Dedifferentiated amniotic fluid mesenchymal stem cell (primary cell): ENCODE measurements at regions not wholly inside any gene's neighbourhood (a gene's known extent, or its start where the extent isn't known, plus 50 kb on each side); places are given as distances from the start of the nearest gene placed in this dataset.

Experiments used
- DNase-seq: peaks from one replicate; pipeline ENCODE4 v3.0.0-alpha.2; 2016; ENCODE audit errors: extremely low spot score

- DNase-seq = no peak
Measured at GRCh38 chr12:124504273-124505000, 63.0 kb downstream of the NCOR2 start.

GRCh38 chr12:124503305-124503704 lies 64.1 kb downstream of the NCOR2 start:
- no peak for DNase-seq

GRCh38 chr12:124502379-124502778 lies 65.0 kb downstream of the NCOR2 start:
- DNase-seq = no peak

GRCh38 chr12:124501827-124502226 lies 65.6 kb downstream of the NCOR2 start:
- DNase-seq = no peak

- no peak for DNase-seq
Measured at GRCh38 chr12:124501112-124501561, 66.3 kb downstream of the NCOR2 start.

GRCh38 chr12:124499898-124500244 lies 67.5 kb downstream of the NCOR2 start:
- DNase-seq = no peak

- DNase-seq = no peak
Measured at GRCh38 chr12:124499190-124499753, 68.1 kb downstream of the NCOR2 start.

- DNase-seq = peak; percentile 43
Measured at GRCh38 chr12:124498275-124499189, 68.9 kb downstream of the NCOR2 start.

- peak; percentile 59 for DNase-seq
Measured at GRCh38 chr12:124497658-124498057, 69.8 kb downstream of the NCOR2 start.

GRCh38 chr12:124497039-124497438 lies 70.4 kb downstream of the NCOR2 start:
- DNase-seq = no peak

GRCh38 chr12:124496584-124496983 lies 70.8 kb downstream of the NCOR2 start:
- no peak for DNase-seq

GRCh38 chr12:124495194-124495983 lies 72.0 kb downstream of the NCOR2 start:
- DNase-seq = no peak

GRCh38 chr12:124494751-124495129 lies 72.7 kb downstream of the NCOR2 start:
- no peak for DNase-seq

- DNase-seq = no peak
Measured at GRCh38 chr12:124493809-124494750, 73.3 kb downstream of the NCOR2 start.

GRCh38 chr12:124492879-124493808 lies 74.3 kb downstream of the NCOR2 start:
- DNase-seq = no peak

- no peak for DNase-seq
Measured at GRCh38 chr12:124491856-124492420, 75.5 kb downstream of the NCOR2 start.

- no peak for DNase-seq
Measured at GRCh38 chr12:124491310-124491709, 76.1 kb downstream of the NCOR2 start.

GRCh38 chr12:124490584-124491305 lies 76.7 kb downstream of the NCOR2 start:
- DNase-seq = no peak
